ENCODE measurements at regions not wholly inside any gene's neighbourhood (a gene's known extent, or its start where the extent isn't known, plus 50 kb on each side); places are given as distances from the start of the nearest gene placed in this dataset.
"Not testable (repeated sequence)": the region's sequence is repeated elsewhere in the genome, so short reads cannot be mapped to it uniquely, and the experiment has no call there.

GRCh38 chr4:103499094-103499493 is 220.7 kb downstream of the TACR3 start:
- Mint-ChIP-seq H3K4me3 (no peak overlapping the region), H3K9me3 (peaks cover 8% of the 10 kb centered on the region), H3K36me3 (no peaks in the 10 kb centered on the region), H3K4me1 (peaks cover 8% of the 10 kb centered on the region), H3K27ac (no peak overlapping the region)
- ATAC-seq (no peak), DNase-seq (ENCODE audit: low spot score in 2 of 2) (no peak)

DNA sequence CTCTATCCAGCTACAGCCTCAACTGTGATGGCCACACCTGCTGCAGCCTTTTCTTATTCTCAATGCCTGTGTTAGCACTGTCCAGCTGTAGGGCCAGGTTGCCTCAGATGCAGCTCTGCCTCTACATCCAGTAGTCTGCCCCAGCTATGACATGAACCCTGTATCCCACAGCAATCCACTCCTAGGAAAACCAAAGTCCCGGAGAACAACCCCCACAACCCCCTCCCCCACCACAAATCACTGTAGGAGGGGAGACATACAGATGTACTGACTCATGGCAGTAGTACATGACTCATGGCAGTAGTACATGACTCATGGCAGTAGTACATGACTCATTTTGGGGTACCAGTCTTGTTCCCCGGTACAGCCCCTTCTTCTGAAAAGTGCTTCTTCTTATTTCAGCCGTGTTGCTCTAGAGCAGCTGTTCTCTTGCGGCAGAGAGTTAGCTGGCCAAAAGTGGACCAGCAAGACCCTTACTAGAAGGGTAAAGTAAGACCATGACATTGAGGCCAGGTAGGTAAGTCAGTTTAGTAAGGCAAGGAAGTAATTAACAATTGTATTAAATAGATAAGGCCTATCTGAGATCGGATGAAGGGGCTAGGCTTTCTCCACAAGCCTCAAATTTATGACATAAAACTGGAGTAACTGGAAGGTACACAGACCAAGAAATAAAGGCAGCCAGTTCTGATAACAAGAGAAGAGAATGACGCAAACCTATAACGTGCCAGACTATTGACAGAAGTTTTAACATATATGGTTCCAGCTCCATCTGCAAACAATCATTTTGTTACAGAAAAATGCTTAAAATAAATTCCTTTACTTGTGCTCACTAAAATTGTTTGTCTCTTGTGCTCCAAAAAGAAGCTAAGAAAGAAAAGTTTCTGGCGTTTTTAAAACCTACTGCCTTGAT is 221.4 kb downstream of the TACR3 start:
- peak in 1 of 2 donors; percentile 59 for DNase-seq (ENCODE audit: low spot score in 2 of 2)
- no peak overlapping the region for H3K27ac Mint-ChIP-seq
- peaks cover 6% of the 10 kb centered on the region for H3K9me3 Mint-ChIP-seq
- peaks cover 8% of the 10 kb centered on the region for H3K4me1 Mint-ChIP-seq
- no peaks in the 10 kb centered on the region for H3K36me3 Mint-ChIP-seq
- H3K4me3 Mint-ChIP-seq, result no peak overlapping the region
- ATAC-seq, result peak; percentile 86

GRCh38 chr4:103497692-103498091 is 222.1 kb downstream of the TACR3 start:
- no peak for ATAC-seq
- H3K27ac Mint-ChIP-seq, result no peak overlapping the region
- H3K9me3 Mint-ChIP-seq, result peaks cover 6% of the 10 kb centered on the region
- no peaks in the 10 kb centered on the region for H3K36me3 Mint-ChIP-seq
- peaks cover 8% of the 10 kb centered on the region for H3K4me1 Mint-ChIP-seq
- no peak for DNase-seq (ENCODE audit: low spot score in 2 of 2)
- no peak overlapping the region for H3K4me3 Mint-ChIP-seq

DNA sequence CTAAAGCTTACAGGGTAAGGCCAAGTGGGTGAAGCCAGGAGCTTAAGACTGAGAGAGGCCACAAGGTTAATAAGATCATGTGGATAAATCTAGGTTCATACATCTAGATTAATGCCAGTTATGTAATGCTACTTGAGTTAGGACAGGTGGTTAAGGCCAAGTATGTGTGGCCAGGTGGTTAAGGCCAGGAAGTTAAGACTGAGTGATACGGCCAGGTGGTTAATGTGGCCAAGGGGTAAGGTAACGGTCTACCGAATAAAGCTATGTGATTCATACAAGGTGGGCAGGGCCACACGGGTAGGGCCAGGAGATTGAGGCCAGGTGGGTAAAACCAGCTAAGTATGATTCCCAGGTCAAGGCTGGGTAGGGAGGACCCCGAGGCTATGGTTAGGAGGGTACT is 223.0 kb downstream of the TACR3 start:
- DNase-seq (ENCODE audit: low spot score in 2 of 2) (no peak), ATAC-seq (no peak)
- H3K4me1 Mint-ChIP-seq, result peaks cover 8% of the 10 kb centered on the region
- no peak overlapping the region for H3K4me3 Mint-ChIP-seq
- no peaks in the 10 kb centered on the region for H3K36me3 Mint-ChIP-seq
- no peak overlapping the region for H3K27ac Mint-ChIP-seq
- H3K9me3 Mint-ChIP-seq, result peaks cover 6% of the 10 kb centered on the region

- Mint-ChIP-seq H3K4me3 (no peak overlapping the region), H3K36me3 (no peaks in the 10 kb centered on the region), H3K4me1 (peaks cover 8% of the 10 kb centered on the region), H3K9me3 (peaks cover 6% of the 10 kb centered on the region), H3K27ac (no peak overlapping the region)
- ATAC-seq, result no peak
- DNase-seq (ENCODE audit: low spot score in 2 of 2), result no peak
Observed at GRCh38 chr4:103493450-103494159, 226.2 kb downstream of the TACR3 start.

GRCh38 chr4:103485296-103485695 is 234.5 kb downstream of the TACR3 start:
- not testable (repeated sequence) for H3K4me3 Mint-ChIP-seq; DNase-seq (ENCODE audit: low spot score in 2 of 2); H3K27ac Mint-ChIP-seq; ATAC-seq; H3K36me3 Mint-ChIP-seq; H3K4me1 Mint-ChIP-seq; H3K9me3 Mint-ChIP-seq

- Mint-ChIP-seq H3K36me3 (no peaks in the 10 kb centered on the region), H3K9me3 (peaks cover 9% of the 10 kb centered on the region), H3K4me1 (no peaks in the 10 kb centered on the region), H3K27ac (no peak overlapping the region), H3K4me3 (no peak overlapping the region)
- DNase-seq (ENCODE audit: low spot score in 2 of 2) (no peak), ATAC-seq (no peak)
Observed at GRCh38 chr4:103484521-103484920, 235.3 kb downstream of the TACR3 start.

DNA sequence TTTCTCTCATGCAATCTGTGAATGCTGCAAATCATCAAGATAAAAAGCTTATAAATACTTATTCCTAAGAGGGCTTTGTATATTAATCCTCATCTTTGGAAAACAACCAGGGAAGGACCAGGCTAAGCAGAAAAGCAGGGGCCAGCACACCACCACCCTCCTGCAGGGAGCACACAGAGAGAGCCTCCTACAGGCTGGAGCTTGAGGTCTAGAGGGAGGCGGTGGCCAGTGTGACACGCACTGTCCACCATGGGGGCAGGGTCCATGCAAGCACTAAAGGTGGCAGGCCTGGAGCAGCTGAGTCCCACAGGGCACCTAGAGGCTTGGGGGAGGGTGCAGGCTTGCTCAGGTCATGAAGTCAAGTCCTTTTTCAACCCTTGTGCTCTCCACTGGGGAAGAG is 236.9 kb downstream of the TACR3 start:
- Mint-ChIP-seq H3K36me3 (no peaks in the 10 kb centered on the region), H3K4me3 (no peak overlapping the region), H3K9me3 (peaks cover 9% of the 10 kb centered on the region), H3K27ac (no peak overlapping the region), H3K4me1 (no peaks in the 10 kb centered on the region)
- ATAC-seq, result no peak
- no peak for DNase-seq (ENCODE audit: low spot score in 2 of 2)

DNA sequence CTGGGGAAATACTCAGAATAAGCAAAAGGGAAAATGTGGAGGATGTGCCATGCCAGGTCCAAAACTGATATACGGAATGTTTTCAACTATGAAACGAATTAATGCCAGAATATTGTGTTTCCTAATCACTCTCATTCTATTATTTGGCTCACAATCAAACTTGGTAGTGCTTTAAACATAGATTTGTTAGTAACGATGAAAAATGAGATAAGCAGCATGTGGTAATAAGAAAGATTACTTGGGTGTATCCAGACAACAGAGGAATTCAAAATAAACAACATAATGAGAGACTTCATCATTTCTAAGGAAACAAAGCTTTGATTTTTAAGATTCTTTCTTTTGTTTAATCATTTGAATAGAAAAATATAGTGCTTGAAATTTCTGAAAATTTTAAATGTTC is 237.3 kb downstream of the TACR3 start:
- DNase-seq (ENCODE audit: low spot score in 2 of 2), result no peak
- Mint-ChIP-seq H3K9me3 (peaks cover 5% of the 10 kb centered on the region), H3K27ac (no peak overlapping the region), H3K4me1 (no peaks in the 10 kb centered on the region), H3K36me3 (no peaks in the 10 kb centered on the region), H3K4me3 (no peak overlapping the region)
- ATAC-seq, result no peak

- no peak for DNase-seq (ENCODE audit: low spot score in 2 of 2)
- no peaks in the 10 kb centered on the region for H3K36me3 Mint-ChIP-seq
- no peak for ATAC-seq
- no peak overlapping the region for H3K4me3 Mint-ChIP-seq
- H3K27ac Mint-ChIP-seq, result no peak overlapping the region
- H3K9me3 Mint-ChIP-seq, result no peaks in the 10 kb centered on the region
- no peaks in the 10 kb centered on the region for H3K4me1 Mint-ChIP-seq
Observed at GRCh38 chr4:103478734-103479133, 241.1 kb downstream of the TACR3 start.

DNA sequence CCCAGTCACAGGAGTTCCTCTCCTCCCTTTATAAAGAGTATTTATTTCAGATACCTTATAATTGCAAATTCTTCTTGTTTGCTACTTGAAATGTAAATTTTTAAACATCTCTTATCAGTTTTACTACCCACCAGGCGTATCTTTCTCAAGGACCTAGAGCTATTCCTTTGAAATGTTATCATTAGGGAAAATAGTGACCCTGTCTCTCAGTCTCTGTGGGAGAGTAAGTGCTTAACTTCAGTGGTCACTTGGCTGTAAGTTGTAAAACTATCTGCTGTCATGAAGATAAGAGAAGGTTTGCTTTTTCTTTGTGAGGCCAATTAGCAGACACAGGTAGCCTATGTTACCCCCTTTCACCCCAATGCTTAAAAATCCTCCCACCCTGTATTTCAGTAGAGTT is 241.6 kb downstream of the TACR3 start:
- DNase-seq (ENCODE audit: low spot score in 2 of 2), result no peak
- H3K4me3 Mint-ChIP-seq, result no peak overlapping the region
- no peaks in the 10 kb centered on the region for H3K9me3 Mint-ChIP-seq
- ATAC-seq, result no peak
- no peaks in the 10 kb centered on the region for H3K4me1 Mint-ChIP-seq
- H3K27ac Mint-ChIP-seq, result no peak overlapping the region
- no peaks in the 10 kb centered on the region for H3K36me3 Mint-ChIP-seq

GRCh38 chr4:103457566-103457965 is 259.4 kb upstream of the CENPE start:
- Mint-ChIP-seq H3K36me3 (no peaks in the 10 kb centered on the region), H3K4me3 (no peak overlapping the region), H3K27ac (no peak overlapping the region), H3K9me3 (no peaks in the 10 kb centered on the region), H3K4me1 (no peaks in the 10 kb centered on the region)
- ATAC-seq, result no peak
- DNase-seq (ENCODE audit: low spot score in 2 of 2), result no peak

DNA sequence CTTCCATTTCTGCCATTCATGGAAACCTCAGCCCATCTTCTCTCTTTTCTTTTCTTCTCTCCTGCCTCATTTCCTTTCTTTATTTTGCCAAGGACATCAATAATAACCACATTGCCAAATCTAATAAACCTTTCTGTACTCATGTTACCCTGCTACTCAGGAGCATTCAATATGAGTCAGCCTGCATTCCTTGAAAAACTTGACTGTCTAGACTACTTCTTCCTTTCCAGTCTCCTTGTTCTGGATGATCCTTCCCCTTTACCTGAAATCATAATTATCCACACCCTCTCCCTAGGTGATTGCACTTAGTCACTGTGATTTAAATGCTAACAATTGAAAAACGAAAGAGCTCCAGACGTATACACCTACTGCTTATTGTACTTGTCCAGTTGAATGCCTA is 253.2 kb upstream of the CENPE start:
- H3K36me3 Mint-ChIP-seq, result no peaks in the 10 kb centered on the region
- no peak overlapping the region for H3K27ac Mint-ChIP-seq
- no peaks in the 10 kb centered on the region for H3K4me1 Mint-ChIP-seq

DNA sequence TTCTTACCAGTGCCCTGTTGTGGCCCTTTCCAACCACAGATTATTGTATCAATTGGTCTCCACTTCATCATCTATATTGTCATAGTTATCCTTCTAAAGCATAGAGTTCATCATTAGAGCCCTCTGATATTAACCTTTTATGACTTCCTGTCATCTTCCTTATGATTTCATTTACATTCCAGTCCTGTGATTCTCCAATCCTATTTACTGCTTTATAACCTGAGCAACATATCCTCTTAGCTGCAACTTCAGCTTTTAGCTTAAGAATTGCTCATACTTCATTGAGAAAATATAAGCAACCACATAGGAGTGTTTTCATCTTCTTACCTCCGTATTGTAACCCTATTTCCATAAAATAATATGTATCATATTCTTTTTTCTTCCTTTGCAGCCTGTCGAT is 252.6 kb upstream of the CENPE start:
- Mint-ChIP-seq H3K4me3 (no peak overlapping the region), H3K36me3 (no peaks in the 10 kb centered on the region), H3K27ac (no peak overlapping the region), H3K9me3 (no peaks in the 10 kb centered on the region), H3K4me1 (no peaks in the 10 kb centered on the region)
- DNase-seq (ENCODE audit: low spot score in 2 of 2) (no peak), ATAC-seq (no peak)

More for the DNA sequence above, 253.2 kb upstream of the CENPE start:
- H3K4me3 Mint-ChIP-seq, result no peak overlapping the region
- ATAC-seq (no peak), DNase-seq (ENCODE audit: low spot score in 2 of 2) (no peak)
- H3K9me3 Mint-ChIP-seq, result no peaks in the 10 kb centered on the region

DNA sequence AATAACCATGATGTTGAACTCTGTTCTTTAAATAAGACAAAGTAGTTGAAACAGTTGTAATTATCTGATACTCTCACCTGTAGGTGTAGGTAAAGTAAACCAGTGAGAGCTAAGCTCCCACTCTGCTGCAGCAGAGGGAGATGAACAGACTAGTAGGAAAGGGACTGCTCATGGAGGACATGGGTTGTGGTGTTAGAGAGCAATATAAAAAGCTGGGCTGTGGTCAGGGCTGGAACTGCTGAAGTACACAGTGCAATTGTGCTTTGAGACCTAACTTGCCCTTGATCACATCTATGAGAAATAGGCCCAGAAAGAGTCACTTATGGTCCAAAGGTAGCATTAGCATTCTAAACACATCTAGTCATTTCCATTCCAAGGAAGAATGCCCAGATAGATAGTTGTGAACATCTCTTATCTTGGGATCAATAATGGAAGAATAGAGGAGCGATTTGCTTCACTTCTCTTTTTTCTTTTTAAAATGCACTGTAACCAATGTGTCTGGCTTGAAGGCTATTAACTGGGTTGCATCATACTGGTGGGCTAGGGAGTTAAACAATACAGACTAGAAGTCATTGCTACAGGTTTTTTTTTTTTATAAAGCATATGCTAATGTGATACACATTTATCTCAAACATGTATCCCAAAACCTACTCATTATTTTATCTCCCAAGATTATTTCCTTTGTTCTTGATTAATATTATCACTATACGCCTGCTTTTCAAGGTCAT is 251.3 kb upstream of the CENPE start:
- DNase-seq (ENCODE audit: low spot score in 2 of 2) (no peak), ATAC-seq (no peak)
- Mint-ChIP-seq H3K4me3 (no peak overlapping the region), H3K27ac (no peak overlapping the region), H3K36me3 (no peaks in the 10 kb centered on the region), H3K9me3 (no peaks in the 10 kb centered on the region), H3K4me1 (no peaks in the 10 kb centered on the region)

Measured in stimulated activated effector memory CD8-positive, alpha-beta T cell treated with anti-CD3 and anti-CD28 coated beads, Interleukin-12 subunit alpha, Interleukin-12 subunit beta, amount 100 ng/mL, for 72 hours (primary cell).